Mesenchymal stem cell (in vitro differentiated cells and primary cell): ENCODE measurements at regions not wholly inside any gene's neighbourhood (a gene's known extent, or its start where the extent isn't known, plus 50 kb on each side); places are given as distances from the start of the nearest gene placed in this dataset.

ENCODE experiments used
- DNase-seq: peaks from one replicate; pipeline ENCODE4 v3.0.0-alpha.2; 2013
- H2AFZ ChIP-seq: one replicate; pipeline ENCODE4 v1.6.1; 2013; ENCODE audit warnings: low read depth, mild to moderate bottlenecking, control low read depth, inconsistent platforms, low read length, moderate library complexity
- H2AK5ac ChIP-seq: 2 replicates; pipeline ENCODE4 v1.6.1; 2013; ENCODE audit warnings: low read length, moderate library complexity, mild to moderate bottlenecking, inconsistent platforms; ENCODE audit not compliant: severe bottlenecking
- H2BK120ac ChIP-seq: one replicate; pipeline ENCODE4 v1.6.1; 2013; ENCODE audit warnings: low read depth, mild to moderate bottlenecking, inconsistent platforms, low read length, moderate library complexity
- H2BK12ac ChIP-seq, 2 experiments: one replicate each; pipeline ENCODE4 v1.6.1; 2013; ENCODE audit warnings: inconsistent platforms in 2 of 2, low read length in 2 of 2, mild to moderate bottlenecking in 2 of 2, moderate library complexity in 2 of 2, control low read depth in 1 of 2
- H2BK15ac ChIP-seq: one replicate; pipeline ENCODE4 v1.6.1; 2013; ENCODE audit warnings: mild to moderate bottlenecking, low read depth, inconsistent platforms; ENCODE audit not compliant: poor library complexity, severe bottlenecking
- H2BK5ac ChIP-seq: 2 replicates; pipeline ENCODE4 v1.6.1; 2013; ENCODE audit warnings: low read depth, mild to moderate bottlenecking, low read length, control low read depth, inconsistent platforms; ENCODE audit not compliant: poor library complexity, severe bottlenecking
- H3K14ac ChIP-seq, 2 experiments: one replicate each; pipeline ENCODE4 v1.6.1; 2013; ENCODE audit warnings: inconsistent platforms in 2 of 2, low read length in 2 of 2, control low read depth in 1 of 2, mild to moderate bottlenecking in 1 of 2, moderate library complexity in 1 of 2
- H3K18ac ChIP-seq, 2 experiments: one replicate each; pipeline ENCODE4 v1.6.1; 2013; ENCODE audit warnings: inconsistent platforms in 2 of 2, low read length in 2 of 2, control low read depth in 1 of 2, low read depth in 1 of 2, mild to moderate bottlenecking in 1 of 2
- H3K23ac ChIP-seq, 2 experiments: one replicate each; pipeline ENCODE4 v1.6.1; 2013; ENCODE audit warnings: inconsistent platforms in 2 of 2, low read length in 2 of 2, mild to moderate bottlenecking in 2 of 2, moderate library complexity in 2 of 2, control low read depth in 1 of 2
- H3K27ac ChIP-seq: 2 replicates; pipeline ENCODE4 v1.5.1; 2013; ENCODE audit warnings: mild to moderate bottlenecking, moderate library complexity, low read length, control low read depth, inconsistent platforms; ENCODE audit not compliant: poor library complexity, severe bottlenecking
- H3K27me3 ChIP-seq, 2 experiments: 2 replicates each; pipeline versions ENCODE4 v1.6.1 to v1.7.0; 2013; ENCODE audit warnings: low read length in 2 of 2, mild to moderate bottlenecking in 2 of 2, moderate library complexity in 2 of 2, control low read depth in 1 of 2, inconsistent platforms in 1 of 2; ENCODE audit not compliant: control insufficient read depth in 1 of 2, insufficient read depth in 1 of 2
- H3K36me3 ChIP-seq, 2 experiments: 2 replicates each; pipeline versions ENCODE4 v1.6.1 to v1.7.0; 2013; ENCODE audit warnings: low read length in 2 of 2, control low read depth in 1 of 2, inconsistent platforms in 1 of 2, low read depth in 1 of 2, mild to moderate bottlenecking in 1 of 2; ENCODE audit not compliant: insufficient read depth in 2 of 2, control insufficient read depth in 1 of 2
- H3K4ac ChIP-seq, 2 experiments: one replicate each; pipeline ENCODE4 v1.6.1; 2013; ENCODE audit warnings: inconsistent platforms in 2 of 2, low read length in 2 of 2, mild to moderate bottlenecking in 2 of 2, moderate library complexity in 2 of 2, control low read depth in 1 of 2, low read depth in 1 of 2
- H3K4me1 ChIP-seq: 2 replicates; pipeline ENCODE4 v1.6.1; 2013; ENCODE audit warnings: low read depth, low read length, control low read depth; ENCODE audit not compliant: control insufficient read depth, insufficient read depth
- H3K4me2 ChIP-seq: 2 replicates; pipeline ENCODE4 v1.6.1; 2013; ENCODE audit warnings: low read length, mild to moderate bottlenecking, inconsistent platforms; ENCODE audit not compliant: poor library complexity, severe bottlenecking
- H3K4me3 ChIP-seq, 2 experiments: 2 replicates each; pipeline versions ENCODE4 v1.5.1 to v1.7.0; 2013; ENCODE audit warnings: low read length in 2 of 2, mild to moderate bottlenecking in 2 of 2, control low read depth in 1 of 2, low read depth in 1 of 2; ENCODE audit not compliant: insufficient read depth in 1 of 2
- H3K79me1 ChIP-seq: replicated peaks from 2 replicates; pipeline ENCODE4 v1.6.1; 2013; ENCODE audit warnings: mild to moderate bottlenecking, control low read depth, low read length, inconsistent platforms; ENCODE audit not compliant: poor library complexity, severe bottlenecking
- H3K9ac ChIP-seq: 2 replicates; pipeline ENCODE4 v1.7.0; 2013; ENCODE audit warnings: mild to moderate bottlenecking, low read length, moderate library complexity
- H3K9me3 ChIP-seq: 2 replicates; pipeline ENCODE4 v1.7.0; 2013; ENCODE audit warnings: mild to moderate bottlenecking, low read length; ENCODE audit not compliant: control insufficient read depth
- H4K8ac ChIP-seq: one replicate; pipeline ENCODE4 v1.6.1; 2013; ENCODE audit warnings: inconsistent platforms, mild to moderate bottlenecking, low read length, moderate library complexity
- H4K91ac ChIP-seq: one replicate; pipeline ENCODE4 v1.6.1; 2013; ENCODE audit warnings: mild to moderate bottlenecking, low read length, inconsistent platforms
- WGBS: methylation state at CpG from one replicate; pipeline ENCODE4 v1.1.7; 2013; ENCODE audit warnings: mixed read lengths; 5-methylcytosine and 5-hydroxymethylcytosine counted together

- Histone ChIP-seq H2BK120ac (no peak overlapping the region), H3K14ac (no peak overlapping the region), H4K8ac (no peak overlapping the region), H3K27me3 (no peaks in the 10 kb centered on the region), H3K9ac (no peak overlapping the region), H4K91ac (no peak overlapping the region), H2BK15ac (no peak overlapping the region), H3K9me3 (no peaks in the 10 kb centered on the region), H3K4me1 (no peaks in the 10 kb centered on the region), H3K4ac (no peak overlapping the region), H2AK5ac (no peak overlapping the region), H2AFZ (no peak overlapping the region), H3K4me3 (no peak overlapping the region), H3K27ac (no peak overlapping the region), H3K18ac (no peak overlapping the region), H3K4me2 (no peak overlapping the region), H3K23ac (no peak overlapping the region), H2BK5ac (no peak overlapping the region), H3K79me1 (no peaks in the 10 kb centered on the region), H2BK12ac (no peak overlapping the region), H3K36me3 (no peaks in the 10 kb centered on the region)
- no CpG with 5 or more reads among the region's 1 CpG for WGBS
- DNase-seq: no peak
Observed at GRCh38 chr12:83960767-83961166, 951.8 kb downstream of the SLC6A15 start.

- H2AK5ac ChIP-seq: no peak overlapping the region
- H3K18ac ChIP-seq: no peak overlapping the region
- no peak overlapping the region for H3K4me2 ChIP-seq
- no peak overlapping the region for H2BK12ac ChIP-seq
- no peaks in the 10 kb centered on the region for H3K9me3 ChIP-seq
- 91% methylated on average over 1 of the region's 2 CpGs for WGBS
- no peaks in the 10 kb centered on the region for H3K27me3 ChIP-seq
- H3K79me1 ChIP-seq: no peaks in the 10 kb centered on the region
- H4K8ac ChIP-seq: no peak overlapping the region
- H3K23ac ChIP-seq: no peak overlapping the region
- H3K27ac ChIP-seq: no peak overlapping the region
- no peak overlapping the region for H2BK120ac ChIP-seq
- DNase-seq: no peak
- H3K4ac ChIP-seq: no peak overlapping the region
- no peak overlapping the region for H3K14ac ChIP-seq
- H2AFZ ChIP-seq: no peak overlapping the region
- H3K36me3 ChIP-seq: no peaks in the 10 kb centered on the region
- no peak overlapping the region for H3K4me3 ChIP-seq
- no peak overlapping the region for H2BK15ac ChIP-seq
- no peak overlapping the region for H2BK5ac ChIP-seq
- H4K91ac ChIP-seq: no peak overlapping the region
- H3K4me1 ChIP-seq: no peaks in the 10 kb centered on the region
- H3K9ac ChIP-seq: no peak overlapping the region
Observed at GRCh38 chr12:83958997-83959396, 953.6 kb downstream of the SLC6A15 start.

GRCh38 chr12:83954956-83955601 is 957.5 kb downstream of the SLC6A15 start:
- no peaks in the 10 kb centered on the region for H3K27me3 ChIP-seq
- no peak overlapping the region for H2BK15ac ChIP-seq
- H3K79me1 ChIP-seq: no peaks in the 10 kb centered on the region
- H4K91ac ChIP-seq: no peak overlapping the region
- no peak overlapping the region for H3K23ac ChIP-seq
- H2BK12ac ChIP-seq: no peak overlapping the region
- H3K36me3 ChIP-seq: no peaks in the 10 kb centered on the region
- no peak overlapping the region for H3K14ac ChIP-seq
- no peak overlapping the region for H3K9ac ChIP-seq
- H3K4ac ChIP-seq: no peak overlapping the region
- H4K8ac ChIP-seq: no peak overlapping the region
- H2BK5ac ChIP-seq: no peak overlapping the region
- H2AFZ ChIP-seq: no peak overlapping the region
- no peaks in the 10 kb centered on the region for H3K4me1 ChIP-seq
- no peak overlapping the region for H3K4me2 ChIP-seq
- no peak for DNase-seq
- H3K18ac ChIP-seq: no peak overlapping the region
- no peak overlapping the region for H2AK5ac ChIP-seq
- H3K27ac ChIP-seq: no peak overlapping the region
- no peak overlapping the region for H2BK120ac ChIP-seq
- WGBS: 80% methylated on average over 3 of the region's 3 CpGs
- H3K4me3 ChIP-seq: no peak overlapping the region
- H3K9me3 ChIP-seq: peaks cover 3% of the 10 kb centered on the region

- no peak overlapping the region for H2BK5ac ChIP-seq
- no peak for DNase-seq
- no peak overlapping the region for H2BK15ac ChIP-seq
- no peak overlapping the region for H3K27ac ChIP-seq
- no peak overlapping the region for H2AFZ ChIP-seq
- peaks cover 3% of the 10 kb centered on the region for H3K9me3 ChIP-seq
- H4K91ac ChIP-seq: no peak overlapping the region
- no peak overlapping the region for H3K23ac ChIP-seq
- H2BK120ac ChIP-seq: no peak overlapping the region
- H3K27me3 ChIP-seq: no peaks in the 10 kb centered on the region
- no peak overlapping the region for H4K8ac ChIP-seq
- H3K14ac ChIP-seq: no peak overlapping the region
- H3K18ac ChIP-seq: no peak overlapping the region
- H3K9ac ChIP-seq: no peak overlapping the region
- H3K4me1 ChIP-seq: no peaks in the 10 kb centered on the region
- H3K4me2 ChIP-seq: no peak overlapping the region
- no peak overlapping the region for H3K4ac ChIP-seq
- H3K79me1 ChIP-seq: no peaks in the 10 kb centered on the region
- no peaks in the 10 kb centered on the region for H3K36me3 ChIP-seq
- WGBS: 73% methylated on average over 2 of the region's 2 CpGs
- H2BK12ac ChIP-seq: no peak overlapping the region
- no peak overlapping the region for H3K4me3 ChIP-seq
- H2AK5ac ChIP-seq: no peak overlapping the region
Observed at GRCh38 chr12:83954071-83954789, 958.4 kb downstream of the SLC6A15 start.
